K562 (cell line): ENCODE measurements at regions not wholly inside any gene's neighbourhood (a gene's known extent, or its start where the extent isn't known, plus 50 kb on each side); places are given as distances from the start of the nearest gene placed in this dataset.

Source experiments
- ATAC-seq: fragments of 200-7000 bp; cut with Tn5 transposase; 3 replicates; pipeline ENCODE4 v1.9.1; 2020; ENCODE audit warnings: moderate library complexity
- BruUV-seq: library from RNA; stranded (reverse); fragments of 400-500 nt; replicated peaks from 2 replicates; lab custom pipeline; 2021; lab: Mats Ljungman, UMichigan
- CTCF ChIA-PET: fragments of 300-600 bp; formaldehyde crosslinking; extraction: SDS; loops from one replicate; lab custom pipeline; 2021; ENCODE audit warnings: low intra/inter-chr PET ratio; lab: Yijun Ruan, JAX
- POLR2A ChIA-PET: fragments of 300-600, 350-650 bp; sonication (Branson Sonifier 250); formaldehyde crosslinking; extraction: SDS; loops from one replicate; lab custom pipeline; 2021; ENCODE audit warnings: antibody characterized with exemption, inconsistent platforms; lab: Yijun Ruan, JAX
- DNase-seq, 4 experiments: peaks; one replicate each; pipeline versions ENCODE4 v3.0.0 to v3.0.0-alpha.2; 2011 to 2018; ENCODE audit warnings: low spot score in 3 of 4, mixed read lengths in 3 of 4; ENCODE audit errors: extremely low read depth in 1 of 4
- FAIRE-seq: peaks from 2 replicates; lab custom pipeline; 2011; peaks lifted over from hg19 to GRCh38; lab: Jason Lieb, UNC
- H2AFZ ChIP-seq: 2 replicates; pipeline ENCODE4 v1.6.0; 2011; ENCODE audit warnings: low read depth, low read length, control low read depth, inconsistent platforms
- H3K27ac ChIP-seq: fragments of 200-600 bp; 3 replicates; pipeline ENCODE4 v1.8.0; 2011; ENCODE audit warnings: low read depth, mild to moderate bottlenecking, control low read depth, inconsistent platforms, low read length, moderate library complexity, mixed read lengths; ENCODE audit errors: extremely low read depth
- H3K27me3 ChIP-seq, 2 experiments: fragments of 300-600 bp in 1 of 2; 2 replicates in 1 of 2; 3 replicates in 1 of 2; pipeline versions ENCODE4 v1.6.0 to v1.8.0; 2011; ENCODE audit warnings: inconsistent platforms in 2 of 2, low read length in 2 of 2, mild to moderate bottlenecking in 1 of 2, mixed read lengths in 1 of 2, moderate library complexity in 1 of 2; ENCODE audit not compliant: control insufficient read depth in 2 of 2, insufficient read depth in 2 of 2
- H3K36me3 ChIP-seq: fragments of 300-600 bp; 3 replicates; pipeline ENCODE4 v1.8.0; 2011; ENCODE audit warnings: mild to moderate bottlenecking, low read length, inconsistent platforms; ENCODE audit not compliant: control insufficient read depth, insufficient read depth
- H3K4me1 ChIP-seq, 2 experiments: fragments of 200-600 bp in 1 of 2; replicated peaks in 1 of 2; 2 replicates in 1 of 2; 3 replicates in 1 of 2; pipeline versions ENCODE4 v1.5.1 to v1.8.0; 2011; ENCODE audit warnings: inconsistent platforms in 2 of 2, low read length in 2 of 2, mild to moderate bottlenecking in 1 of 2, mixed read lengths in 1 of 2, moderate library complexity in 1 of 2; ENCODE audit not compliant: control insufficient read depth in 2 of 2, insufficient read depth in 2 of 2
- H3K4me2 ChIP-seq: 2 replicates; pipeline ENCODE4 v1.6.1; 2011; ENCODE audit warnings: low read length, control low read depth, inconsistent platforms, mixed read lengths; ENCODE audit not compliant: insufficient read depth
- H3K4me3 ChIP-seq: fragments of 200-600 bp; sonication (generic), shearing (Covaris generic); 2 replicates; pipeline ENCODE4 v1.5.1; 2016; ENCODE audit warnings: control low read depth, inconsistent platforms
- H3K79me2 ChIP-seq: fragments of 200-600 bp; 3 replicates; pipeline ENCODE4 v1.8.0; 2011; ENCODE audit warnings: low read length, inconsistent platforms; ENCODE audit not compliant: control insufficient read depth, insufficient read depth
- H3K9ac ChIP-seq, 2 experiments: 2 replicates each; pipeline versions ENCODE4 v1.6.0 to v1.6.1; 2011; ENCODE audit warnings: low read depth in 2 of 2, low read length in 2 of 2, control low read depth in 1 of 2, inconsistent platforms in 1 of 2, mild to moderate bottlenecking in 1 of 2, mixed read lengths in 1 of 2; ENCODE audit not compliant: insufficient read depth in 1 of 2
- H3K9me1 ChIP-seq: one replicate; pipeline ENCODE4 v1.6.0; 2011; ENCODE audit warnings: inconsistent platforms, mild to moderate bottlenecking, low read length, moderate library complexity; ENCODE audit not compliant: control insufficient read depth, insufficient read depth
- H3K9me3 ChIP-seq: replicated peaks from 2 replicates; pipeline ENCODE4 v1.5.1; 2011; ENCODE audit warnings: low read depth, low read length, inconsistent platforms; ENCODE audit not compliant: control insufficient read depth, insufficient read depth
- H4K20me1 ChIP-seq: replicated peaks from 2 replicates; pipeline ENCODE4 v1.6.1; 2011; ENCODE audit warnings: low read length, inconsistent platforms, mixed read lengths; ENCODE audit not compliant: control insufficient read depth, insufficient read depth
- ELF4 ChIP-seq: fragments of 450-650 bp; formaldehyde crosslinking; IDR thresholded peaks from 2 replicates; pipeline ENCODE4 v1.4.0; 2022; ENCODE audit warnings: missing genetic modification characterization
- EP300 ChIP-seq: IDR thresholded peaks from 2 replicates; pipeline ENCODE4 v1.6.1; 2012; ENCODE audit warnings: low read length, improper control_type of control experiment
- EZH2 ChIP-seq: IDR thresholded peaks from 2 replicates; pipeline ENCODE4 v1.6.1; 2012; ENCODE audit warnings: low read depth, mild to moderate bottlenecking, inconsistent platforms, low read length, borderline replicate concordance
- GABPA ChIP-seq: fragments of 200-800 bp; sonication (Bioruptor generic); conservative IDR thresholded peaks from 2 replicates; pipeline ENCODE4 v1.6.1; 2016; ENCODE audit warnings: low read depth, missing genetic modification characterization, missing compliant biosample characterization
- GTF2B ChIP-seq: IDR thresholded peaks from 2 replicates; pipeline ENCODE4 v1.6.1; 2011; ENCODE audit not compliant: insufficient read length; ENCODE audit errors: extremely low read depth
- HDAC3 ChIP-seq: fragments of 450-650 bp; IDR thresholded peaks from 2 replicates; pipeline ENCODE4 v1.6.1; 2018; ENCODE audit warnings: borderline replicate concordance, mild to moderate bottlenecking, moderate library complexity; ENCODE audit not compliant: partially characterized antibody
- NFATC3 ChIP-seq: fragments of 450-650 bp; IDR thresholded peaks from 2 replicates; pipeline ENCODE4 v1.6.1; 2017; ENCODE audit warnings: mild to moderate bottlenecking
- NFE2 ChIP-seq: IDR thresholded peaks from 2 replicates; pipeline ENCODE4 v1.6.1; 2014; ENCODE audit warnings: antibody characterized with exemption, low read depth
- SMARCA4 ChIP-seq: fragments of 450-650 bp; IDR thresholded peaks from 2 replicates; pipeline ENCODE4 v1.6.1; 2016
- ZBTB26 ChIP-seq: fragments of 450-650 bp; formaldehyde crosslinking; IDR thresholded peaks from 2 replicates; pipeline ENCODE4 v1.4.0; 2022; ENCODE audit warnings: missing genetic modification characterization
- ZKSCAN3 ChIP-seq: fragments of 250-450 bp; sonication (Bioruptor Pico); IDR thresholded peaks from 2 replicates; pipeline ENCODE4 v1.4.0; 2020
- ZNF507 ChIP-seq: conservative IDR thresholded peaks from 2 replicates; pipeline ENCODE4 v1.6.1; 2017; ENCODE audit warnings: missing genetic modification characterization, missing compliant biosample characterization
- ZNF592 ChIP-seq: fragments of 450-650 bp; IDR thresholded peaks from 2 replicates; pipeline ENCODE4 v1.6.1; 2017; ENCODE audit warnings: antibody characterized with exemption, mild to moderate bottlenecking
- WGBS: fragments of 100-300 bp; shearing (Covaris generic); methylation state at CpG from one replicate; pipeline ENCODE4 v1.1.6; 2016; ENCODE audit warnings: low coverage, mixed read lengths; ENCODE audit not compliant: insufficient coverage; ENCODE audit errors: missing lambda C conversion rate; 5-methylcytosine and 5-hydroxymethylcytosine counted together
- in situ Hi-C: fragments of 300-500 bp; cut with MboI; formaldehyde crosslinking; loops from 4 replicates; pipeline ENCODE4 v1.15.0; 2018; ENCODE audit warnings: inconsistent platforms, mixed read lengths
- intact Hi-C: fragments of 100-400 bp; cut with micrococcal nuclease; formaldehyde crosslinking; loops from 2 replicates; pipeline ENCODE4 v1.14.2; 2022
- TF ChIP-seq, protein P1 (sequence below), 2 experiments: fragments of 450-650 bp in 1 of 2; sonication (generic) in 1 of 2; formaldehyde crosslinking; conservative IDR thresholded peaks; 2 replicates each; pipeline versions ENCODE4 v1.4.0 to v1.8.1; 2020 to 2022; ENCODE audit warnings: mild to moderate bottlenecking in 1 of 2, missing genetic modification reagents in 1 of 2

GRCh38 chr19:28537079-28537478 is 675.9 kb downstream of the UQCRFS1 start (continued):
- 0 out of 2 replicates have a peak, but pooled peaks have one; percentile 31 for TF ChIP-seq ZNF592

- Histone ChIP-seq H3K4me2 (peak overlapping the region; percentile 78), H3K9ac (peak overlapping the region in 1 of 2 experiments; percentile 71; a peak in 2 of 4 replicates), H3K9me3 (no peaks in the 10 kb centered on the region), H3K4me3 (peak overlapping the region; percentile 42), H3K27me3 (no peaks in the 10 kb centered on the region), H3K9me1 (no peaks in the 10 kb centered on the region), H4K20me1 (no peaks in the 10 kb centered on the region), H2AFZ (no peak overlapping the region), H3K79me2 (peaks cover 93% of the 10 kb centered on the region), H3K27ac (peak overlapping the region; percentile 88), H3K4me1 (peaks cover 3 to 5% of the 10 kb centered on the region in 2 experiments; a peak in 1 of 5 replicates), H3K36me3 (peaks cover 7% of the 10 kb centered on the region; the same call in 2 of the 3 replicates)
- BruUV-seq: no TSS peak
- WGBS: 0% methylated on average over 1 of the region's 1 CpG
- peak; percentile 76 for ATAC-seq
- peak; percentile 85 for FAIRE-seq
- DNase-seq: peak; percentile 38 to 90 (median 59)
- CTCF ChIA-PET: no interaction called here
- intact Hi-C loops: loop anchor here (2.0 kb wide), 1 partner anchor 71 kb away; no protein-coding TSS in a partner anchor
- in situ Hi-C loops: no loop called here
- POLR2A ChIA-PET: interaction anchor here (0.8 to 2.4 kb wide), 8 partner anchors 9 to 76 kb away, joined by 3 to 13 read pairs (median 5); no protein-coding TSS in a partner anchor
- TF ChIP-seq ZKSCAN3 (CRISPR knock-in tag): no peak
- no peak for TF ChIP-seq ZBTB26 (CRISPR knock-in tag)
- no peak for TF ChIP-seq ZNF507 (tag)
- peak; percentile 37; the same call in 1 of the 2 replicates for TF ChIP-seq SMARCA4
- no peak for TF ChIP-seq NFE2
- no peak for TF ChIP-seq NFATC3
- no peak for TF ChIP-seq GABPA (tag)
- peak; percentile 34 for TF ChIP-seq GTF2B
- 0 out of 2 replicates have a peak, but pooled peaks have one; percentile 4 for TF ChIP-seq ELF4
- peak; percentile 24 for TF ChIP-seq HDAC3
- TF ChIP-seq EZH2: no peak
- TF ChIP-seq, protein P1, sequence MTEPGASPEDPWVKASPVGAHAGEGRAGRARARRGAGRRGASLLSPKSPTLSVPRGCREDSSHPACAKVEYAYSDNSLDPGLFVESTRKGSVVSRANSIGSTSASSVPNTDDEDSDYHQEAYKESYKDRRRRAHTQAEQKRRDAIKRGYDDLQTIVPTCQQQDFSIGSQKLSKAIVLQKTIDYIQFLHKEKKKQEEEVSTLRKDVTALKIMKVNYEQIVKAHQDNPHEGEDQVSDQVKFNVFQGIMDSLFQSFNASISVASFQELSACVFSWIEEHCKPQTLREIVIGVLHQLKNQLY (CRISPR knock-in tag; conservative IDR thresholded peaks at IDR 0.05): no peak
- peak; percentile 66; the same call in 1 of the 2 replicates for TF ChIP-seq EP300
Measured at GRCh38 chr19:28535352-28535775, 677.6 kb downstream of the UQCRFS1 start.
